ENCODE measurements at regions not wholly inside any gene's neighbourhood (a gene's known extent, or its start where the extent isn't known, plus 50 kb on each side); places are given as distances from the start of the nearest gene placed in this dataset.
"Not testable (repeated sequence)": the region's sequence is repeated elsewhere in the genome, so short reads cannot be mapped to it uniquely, and the experiment has no call there.

- peaks cover 3% of the 10 kb centered on the region for H3K9me3 ChIP-seq (ENCODE audit: control insufficient read depth, low read length, poor library complexity, severe bottlenecking)
- no peak overlapping the region for H3K27ac Mint-ChIP-seq
- DNase-seq (no peak), ATAC-seq (no peak)
- no peaks in the 10 kb centered on the region for H3K4me1 Mint-ChIP-seq
- no peak overlapping the region for H3K4me3 Mint-ChIP-seq
- H3K27me3 Mint-ChIP-seq, result no peaks in the 10 kb centered on the region
- H3K36me3 Mint-ChIP-seq (ENCODE audit: low read depth), result no peaks in the 10 kb centered on the region
Observed at GRCh38 chr18:42334931-42335330, 379.9 kb downstream of the PIK3C3 start.

- no peaks in the 10 kb centered on the region for H3K27me3 Mint-ChIP-seq
- ATAC-seq (no peak), DNase-seq (no peak)
- H3K4me1 Mint-ChIP-seq, result no peaks in the 10 kb centered on the region
- no peaks in the 10 kb centered on the region for H3K36me3 Mint-ChIP-seq (ENCODE audit: low read depth)
- no peak overlapping the region for H3K4me3 Mint-ChIP-seq
- no peak overlapping the region for H3K27ac Mint-ChIP-seq
- peaks cover 3% of the 10 kb centered on the region for H3K9me3 ChIP-seq (ENCODE audit: control insufficient read depth, low read length, poor library complexity, severe bottlenecking)
Observed at GRCh38 chr18:42336139-42336538, 381.1 kb downstream of the PIK3C3 start.

GRCh38 chr18:42337337-42337736, 382.3 kb downstream of the PIK3C3 start:
- not testable (repeated sequence) for ATAC-seq, H3K27ac Mint-ChIP-seq, H3K27me3 Mint-ChIP-seq

GRCh38 chr18:42338683-42339082, 383.6 kb downstream of the PIK3C3 start:
- H3K9me3 ChIP-seq (ENCODE audit: control insufficient read depth, low read length, poor library complexity, severe bottlenecking), result peaks cover 3% of the 10 kb centered on the region
- no peak for DNase-seq
- no peaks in the 10 kb centered on the region for H3K27me3 Mint-ChIP-seq
- no peak for ATAC-seq
- H3K36me3 Mint-ChIP-seq (ENCODE audit: low read depth), result no peaks in the 10 kb centered on the region
- H3K27ac Mint-ChIP-seq, result no peak overlapping the region
- no peak overlapping the region for H3K4me3 Mint-ChIP-seq
- H3K4me1 Mint-ChIP-seq, result no peaks in the 10 kb centered on the region

More at GRCh38 chr18:42337337-42337736, 382.3 kb downstream of the PIK3C3 start:
- H3K4me3 Mint-ChIP-seq; DNase-seq; H3K4me1 Mint-ChIP-seq; H3K9me3 ChIP-seq (ENCODE audit: control insufficient read depth, low read length, poor library complexity, severe bottlenecking); H3K36me3 Mint-ChIP-seq (ENCODE audit: low read depth): not testable (repeated sequence)

GRCh38 chr18:42339372-42339771, 384.3 kb downstream of the PIK3C3 start:
- DNase-seq (no peak), ATAC-seq (no peak)
- Mint-ChIP-seq H3K27ac (no peak overlapping the region), H3K4me1 (no peaks in the 10 kb centered on the region), H3K4me3 (no peak overlapping the region), H3K27me3 (no peaks in the 10 kb centered on the region), H3K36me3 (ENCODE audit: low read depth) (no peaks in the 10 kb centered on the region)
- H3K9me3 ChIP-seq (ENCODE audit: control insufficient read depth, low read length, poor library complexity, severe bottlenecking), result peaks cover 3% of the 10 kb centered on the region

- Mint-ChIP-seq H3K27ac (no peak overlapping the region), H3K36me3 (ENCODE audit: low read depth) (no peaks in the 10 kb centered on the region), H3K4me3 (no peak overlapping the region), H3K4me1 (no peaks in the 10 kb centered on the region), H3K27me3 (no peaks in the 10 kb centered on the region)
- no peak for DNase-seq
- ATAC-seq, result no peak
- H3K9me3 ChIP-seq (ENCODE audit: control insufficient read depth, low read length, poor library complexity, severe bottlenecking), result peaks cover 3% of the 10 kb centered on the region
Observed at GRCh38 chr18:42340423-42341009, 385.5 kb downstream of the PIK3C3 start.

- Mint-ChIP-seq H3K36me3 (ENCODE audit: low read depth) (no peaks in the 10 kb centered on the region), H3K4me1 (no peaks in the 10 kb centered on the region), H3K27ac (no peak overlapping the region), H3K27me3 (no peaks in the 10 kb centered on the region), H3K4me3 (no peak overlapping the region)
- ATAC-seq (no peak), DNase-seq (no peak)
- H3K9me3 ChIP-seq (ENCODE audit: control insufficient read depth, low read length, poor library complexity, severe bottlenecking), result peaks cover 3% of the 10 kb centered on the region
Observed at GRCh38 chr18:42341423-42341822, 386.4 kb downstream of the PIK3C3 start.

- H3K27me3 Mint-ChIP-seq, result no peaks in the 10 kb centered on the region
- H3K27ac Mint-ChIP-seq, result no peak overlapping the region
- H3K9me3 ChIP-seq (ENCODE audit: control insufficient read depth, low read length, poor library complexity, severe bottlenecking), result no peaks in the 10 kb centered on the region
- H3K36me3 Mint-ChIP-seq (ENCODE audit: low read depth), result no peaks in the 10 kb centered on the region
- DNase-seq (no peak), ATAC-seq (no peak)
- H3K4me3 Mint-ChIP-seq, result no peak overlapping the region
- H3K4me1 Mint-ChIP-seq, result no peaks in the 10 kb centered on the region
Observed at GRCh38 chr18:42348722-42349121, 393.7 kb downstream of the PIK3C3 start.

GRCh38 chr18:42351455-42351854, 396.4 kb downstream of the PIK3C3 start:
- Mint-ChIP-seq H3K27me3 (no peaks in the 10 kb centered on the region), H3K4me1 (no peaks in the 10 kb centered on the region), H3K4me3 (no peak overlapping the region), H3K27ac (no peak overlapping the region), H3K36me3 (ENCODE audit: low read depth) (no peaks in the 10 kb centered on the region)
- no peak for DNase-seq
- H3K9me3 ChIP-seq (ENCODE audit: control insufficient read depth, low read length, poor library complexity, severe bottlenecking), result no peaks in the 10 kb centered on the region
- no peak for ATAC-seq

- no peaks in the 10 kb centered on the region for H3K4me1 Mint-ChIP-seq
- no peak overlapping the region for H3K4me3 Mint-ChIP-seq
- DNase-seq, result no peak
- no peaks in the 10 kb centered on the region for H3K9me3 ChIP-seq (ENCODE audit: control insufficient read depth, low read length, poor library complexity, severe bottlenecking)
- H3K36me3 Mint-ChIP-seq (ENCODE audit: low read depth), result no peaks in the 10 kb centered on the region
- H3K27me3 Mint-ChIP-seq, result no peaks in the 10 kb centered on the region
- ATAC-seq, result no peak
- no peak overlapping the region for H3K27ac Mint-ChIP-seq
Observed at GRCh38 chr18:42360716-42361115, 405.7 kb downstream of the PIK3C3 start.

- H3K9me3 ChIP-seq (ENCODE audit: control insufficient read depth, low read length, poor library complexity, severe bottlenecking), result no peaks in the 10 kb centered on the region
- ATAC-seq (no peak), DNase-seq (no peak)
- no peak overlapping the region for H3K27ac Mint-ChIP-seq
- no peaks in the 10 kb centered on the region for H3K27me3 Mint-ChIP-seq
- H3K4me3 Mint-ChIP-seq, result no peak overlapping the region
- H3K4me1 Mint-ChIP-seq, result no peaks in the 10 kb centered on the region
- H3K36me3 Mint-ChIP-seq (ENCODE audit: low read depth), result no peaks in the 10 kb centered on the region
Observed at GRCh38 chr18:42363446-42364441, 408.7 kb downstream of the PIK3C3 start.

- no peaks in the 10 kb centered on the region for H3K9me3 ChIP-seq (ENCODE audit: control insufficient read depth, low read length, poor library complexity, severe bottlenecking)
- H3K27ac Mint-ChIP-seq, result no peak overlapping the region
- no peaks in the 10 kb centered on the region for H3K27me3 Mint-ChIP-seq
- H3K36me3 Mint-ChIP-seq (ENCODE audit: low read depth), result no peaks in the 10 kb centered on the region
- ATAC-seq, result no peak
- no peak for DNase-seq
- no peak overlapping the region for H3K4me3 Mint-ChIP-seq
- no peaks in the 10 kb centered on the region for H3K4me1 Mint-ChIP-seq
Observed at GRCh38 chr18:42364766-42365165, 409.7 kb downstream of the PIK3C3 start.

GRCh38 chr18:42365591-42365990, 410.6 kb downstream of the PIK3C3 start:
- no peaks in the 10 kb centered on the region for H3K36me3 Mint-ChIP-seq (ENCODE audit: low read depth)
- no peak overlapping the region for H3K27ac Mint-ChIP-seq
- H3K4me3 Mint-ChIP-seq, result no peak overlapping the region
- H3K9me3 ChIP-seq (ENCODE audit: control insufficient read depth, low read length, poor library complexity, severe bottlenecking), result no peaks in the 10 kb centered on the region
- ATAC-seq (no peak), DNase-seq (no peak)
- no peaks in the 10 kb centered on the region for H3K27me3 Mint-ChIP-seq
- no peaks in the 10 kb centered on the region for H3K4me1 Mint-ChIP-seq

- no peak overlapping the region for H3K27ac Mint-ChIP-seq
- DNase-seq, result no peak
- no peaks in the 10 kb centered on the region for H3K9me3 ChIP-seq (ENCODE audit: control insufficient read depth, low read length, poor library complexity, severe bottlenecking)
- no peak overlapping the region for H3K4me3 Mint-ChIP-seq
- H3K36me3 Mint-ChIP-seq (ENCODE audit: low read depth), result no peaks in the 10 kb centered on the region
- ATAC-seq, result no peak
- H3K4me1 Mint-ChIP-seq, result no peaks in the 10 kb centered on the region
- H3K27me3 Mint-ChIP-seq, result no peaks in the 10 kb centered on the region
Observed at GRCh38 chr18:42373584-42373983, 418.6 kb downstream of the PIK3C3 start.

All from T-helper 17 cell (primary cell).